ENCODE measurements at regions not wholly inside any gene's neighbourhood (a gene's known extent, or its start where the extent isn't known, plus 50 kb on each side); places are given as distances from the start of the nearest gene placed in this dataset.

GRCh38 chr16:51849715-51850114 lies 697.2 kb downstream of the TOX3 start:
- Histone ChIP-seq H4K8ac (ENCODE audit: low read depth in 2 of 2, low read length in 2 of 2) (no peak overlapping the region), H3K4me1 (ENCODE audit: control insufficient read depth, insufficient read depth, low read length) (no peaks in the 10 kb centered on the region; the same call in 1 of the 2 replicates), H4K91ac (ENCODE audit: insufficient read depth, low read depth, low read length) (no peak overlapping the region), H2BK5ac (ENCODE audit: low read depth, low read length, poor library complexity, severe bottlenecking) (no peak overlapping the region), H3K4me3 (ENCODE audit: insufficient read depth, low read depth, low read length) (no peak overlapping the region), H3K9me3 (ENCODE audit: control insufficient read depth, insufficient read depth, low read length) (no peaks in the 10 kb centered on the region; the same call in 1 of the 2 replicates), H2BK20ac (ENCODE audit: low read depth, low read length) (no peak overlapping the region; the same call in 1 of the 2 replicates), H3K79me1 (ENCODE audit: low read depth in 1 of 2, low read length in 2 of 2) (no peaks in the 10 kb centered on the region), H2AFZ (replicated peaks; ENCODE audit: low read length, poor library complexity) (no peak overlapping the region), H4K20me1 (ENCODE audit: insufficient read depth, low read length) (no peaks in the 10 kb centered on the region), H3K14ac (replicated peaks; ENCODE audit: low read depth, low read length) (0 out of 2 replicates have a peak overlapping the region, but pooled peaks have one; percentile 7), H3K23ac (ENCODE audit: low read depth, low read length) (no peak overlapping the region), H4K5ac (ENCODE audit: low read depth, low read length) (no peak overlapping the region), H3K9me1 (ENCODE audit: insufficient read depth, low read length) (peaks cover 4% of the 10 kb centered on the region; the same call in 1 of the 2 replicates), H3K56ac (ENCODE audit: extremely low read depth, insufficient read depth, low read length) (no peak overlapping the region), H2AK9ac (replicated peaks; ENCODE audit: low read depth, low read length, poor library complexity) (no peak overlapping the region), H3K27ac (ENCODE audit: insufficient read depth, low read length) (no peak overlapping the region), H3K27me3 (ENCODE audit: control insufficient read depth, insufficient read depth, low read length) (no peaks in the 10 kb centered on the region), H2BK15ac (ENCODE audit: low read depth, low read length) (peak overlapping the region; percentile 55), H3K4me2 (ENCODE audit: low read depth, low read length) (no peak overlapping the region), H3K9ac (ENCODE audit: low read depth, low read length) (no peak overlapping the region), H3K18ac (ENCODE audit: low read depth, low read length) (no peak overlapping the region), H3K4ac (ENCODE audit: low read depth, low read length) (no peak overlapping the region), H3K36me3 (ENCODE audit: control insufficient read depth, insufficient read depth, low read length) (no peaks in the 10 kb centered on the region), H2BK120ac (ENCODE audit: low read depth, low read length) (no peak overlapping the region), H2AK5ac (ENCODE audit: low read depth, low read length) (no peak overlapping the region)
- POLR2A ChIA-PET (ENCODE audit: unreplicated experiment), result no interaction called here
- CTCF ChIA-PET, result no interaction called here
- DNase-seq, result no peak
- no TSS peak for BruUV-seq (replicated peaks)
- no CpG with 5 or more reads among the region's 1 CpG for WGBS, 2 experiments (ENCODE audit: extremely low coverage in 2 of 2, insufficient read length in 1 of 2)
- intact Hi-C loops (cut with micrococcal nuclease), result no loop called here
- in situ Hi-C loops (cut with MboI; ENCODE audit: low sequenced_read_pairs), result no loop called here
- TF ChIP-seq MAFK (IDR thresholded peaks at IDR 0.05; ENCODE audit: low read depth, low read length) (no peak), FOS (IDR thresholded peaks at IDR 0.05; ENCODE audit: low read depth, low read length) (no peak), POLR2A (IDR thresholded peaks at IDR 0.05; ENCODE audit: low read depth, low read length) (no peak), RCOR1 (IDR thresholded peaks at IDR 0.05; ENCODE audit: insufficient replicate concordance, low read length) (no peak), CHD1 (IDR thresholded peaks at IDR 0.05; ENCODE audit: low read depth, low read length) (no peak), RFX5 (IDR thresholded peaks at IDR 0.05; ENCODE audit: low read depth, low read length) (no peak)
- no peak for ATAC-seq (ENCODE audit: low read depth)
- dilution Hi-C loops (cut with HindIII; ENCODE audit: low sequenced_read_pairs, unreplicated experiment), result no loop called here

Measured in IMR-90 (cell line).